Neutrophil (primary cell): ENCODE measurements at regions not wholly inside any gene's neighbourhood (a gene's known extent, or its start where the extent isn't known, plus 50 kb on each side); places are given as distances from the start of the nearest gene placed in this dataset.
"Not testable (repeated sequence)": the region's sequence is repeated elsewhere in the genome, so short reads cannot be mapped to it uniquely, and the experiment has no call there.

Experiments
- H3K27ac ChIP-seq: fragments of 200-600 bp; sonication (generic); 2 replicates; pipeline ENCODE4 v1.5.1; 2016; ENCODE audit warnings: mild to moderate bottlenecking, moderate library complexity
- H3K27me3 ChIP-seq: fragments of 200-600 bp; sonication (generic); 2 replicates; pipeline ENCODE4 v1.6.0; 2016; ENCODE audit warnings: mild to moderate bottlenecking
- H3K36me3 ChIP-seq: fragments of 200-600 bp; sonication (generic); 2 replicates; pipeline ENCODE4 v1.5.1; 2017
- H3K4me1 ChIP-seq, 2 experiments: fragments of 200-600 bp in 1 of 2; sonication (generic) in 1 of 2; 1 replicate in 1 of 2; 2 replicates in 1 of 2; pipeline versions ENCODE4 v1.5.1 to v1.6.1; 2013 to 2016; ENCODE audit warnings: low read depth in 1 of 2, low read length in 1 of 2, mild to moderate bottlenecking in 1 of 2, moderate library complexity in 1 of 2; ENCODE audit not compliant: control insufficient read depth in 1 of 2, insufficient read depth in 1 of 2
- H3K4me3 ChIP-seq, 2 experiments: fragments of 200-600 bp in 1 of 2; sonication (generic) in 1 of 2; 1 replicate in 1 of 2; 2 replicates in 1 of 2; pipeline ENCODE4 v1.5.1; 2013 to 2016; ENCODE audit warnings: low read depth in 1 of 2, low read length in 1 of 2, mild to moderate bottlenecking in 1 of 2, moderate library complexity in 1 of 2
- H3K9me3 ChIP-seq: fragments of 200-600 bp; sonication (generic); 2 replicates; pipeline ENCODE4 v1.5.1; 2016
- TF ChIP-seq, protein P1 (sequence below): fragments of 200-600 bp; sonication (generic); IDR thresholded peaks from 2 replicates; pipeline ENCODE4 v1.5.1; 2016; ENCODE audit warnings: antibody characterized with exemption

DNA sequence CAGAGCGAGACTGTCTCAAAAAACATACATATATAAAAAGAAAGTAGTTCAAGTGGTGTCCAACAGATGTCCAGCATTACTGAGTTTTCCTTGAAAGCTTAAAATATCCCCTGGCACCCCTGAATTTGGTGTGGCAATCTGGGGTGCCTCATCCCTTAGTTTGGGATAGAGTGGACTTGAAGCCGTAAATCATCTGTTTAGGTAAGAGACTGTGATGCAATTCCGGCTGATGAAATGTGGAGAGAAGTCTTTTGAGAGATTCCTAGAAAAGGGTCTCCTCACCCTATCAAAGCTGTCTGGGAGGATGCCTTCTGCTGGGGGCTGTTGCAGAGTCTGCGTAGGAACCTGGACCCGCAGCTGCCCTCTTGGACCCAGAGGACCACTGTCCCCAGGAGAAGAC is 408.0 kb downstream of the RPS24 start:
- Histone ChIP-seq H3K36me3 (no peaks in the 10 kb centered on the region), H3K4me3 (no peak overlapping the region)
- TF ChIP-seq, protein P1, sequence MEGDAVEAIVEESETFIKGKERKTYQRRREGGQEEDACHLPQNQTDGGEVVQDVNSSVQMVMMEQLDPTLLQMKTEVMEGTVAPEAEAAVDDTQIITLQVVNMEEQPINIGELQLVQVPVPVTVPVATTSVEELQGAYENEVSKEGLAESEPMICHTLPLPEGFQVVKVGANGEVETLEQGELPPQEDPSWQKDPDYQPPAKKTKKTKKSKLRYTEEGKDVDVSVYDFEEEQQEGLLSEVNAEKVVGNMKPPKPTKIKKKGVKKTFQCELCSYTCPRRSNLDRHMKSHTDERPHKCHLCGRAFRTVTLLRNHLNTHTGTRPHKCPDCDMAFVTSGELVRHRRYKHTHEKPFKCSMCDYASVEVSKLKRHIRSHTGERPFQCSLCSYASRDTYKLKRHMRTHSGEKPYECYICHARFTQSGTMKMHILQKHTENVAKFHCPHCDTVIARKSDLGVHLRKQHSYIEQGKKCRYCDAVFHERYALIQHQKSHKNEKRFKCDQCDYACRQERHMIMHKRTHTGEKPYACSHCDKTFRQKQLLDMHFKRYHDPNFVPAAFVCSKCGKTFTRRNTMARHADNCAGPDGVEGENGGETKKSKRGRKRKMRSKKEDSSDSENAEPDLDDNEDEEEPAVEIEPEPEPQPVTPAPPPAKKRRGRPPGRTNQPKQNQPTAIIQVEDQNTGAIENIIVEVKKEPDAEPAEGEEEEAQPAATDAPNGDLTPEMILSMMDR = no peak

DNA sequence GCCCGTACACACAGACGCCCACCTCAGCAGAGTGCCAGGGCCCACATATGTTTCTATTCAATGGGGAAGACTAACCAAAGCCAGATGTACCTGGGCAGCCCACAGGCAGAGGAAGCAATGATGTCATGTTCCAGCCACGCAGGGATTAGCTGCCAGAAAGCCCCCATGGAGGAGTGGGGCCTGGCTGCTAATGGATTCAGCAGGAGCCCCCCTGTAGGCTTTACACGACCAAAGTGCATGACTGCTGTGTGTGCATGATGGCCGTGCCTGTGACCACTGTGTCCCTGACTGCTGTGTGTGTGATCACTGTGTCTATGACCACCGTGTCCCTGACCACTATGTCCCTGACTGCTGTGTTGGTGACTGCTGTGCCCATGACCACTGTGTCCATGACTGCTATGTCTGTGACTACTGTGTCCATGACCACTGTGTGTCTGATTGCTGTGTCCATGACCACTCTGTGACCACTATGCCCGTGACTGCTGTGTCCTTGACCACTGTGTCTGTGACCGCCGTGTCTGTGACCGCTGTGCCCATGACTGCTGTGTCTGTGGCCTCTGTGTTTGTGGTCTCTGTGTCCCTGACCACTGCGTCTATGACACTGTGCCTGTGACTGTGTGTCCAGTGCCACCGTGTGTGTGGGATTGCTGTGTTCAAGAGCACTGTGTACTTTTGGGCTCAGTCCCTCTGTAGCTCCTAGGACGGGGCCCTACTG is 409.3 kb downstream of the RPS24 start:
- no peaks in the 10 kb centered on the region for H3K4me1 ChIP-seq
- no peak overlapping the region for H3K27ac ChIP-seq
- TF ChIP-seq, protein P1 = no peak
- no peak overlapping the region for H3K4me3 ChIP-seq
- H3K9me3 ChIP-seq = no peaks in the 10 kb centered on the region
- H3K36me3 ChIP-seq = no peaks in the 10 kb centered on the region
- peaks cover 5% of the 10 kb centered on the region for H3K27me3 ChIP-seq

More for the DNA sequence above, 408.0 kb downstream of the RPS24 start:
- H3K27me3 ChIP-seq = peaks cover 10% of the 10 kb centered on the region
- H3K27ac ChIP-seq = no peak overlapping the region
- no peaks in the 10 kb centered on the region for H3K4me1 ChIP-seq
- H3K9me3 ChIP-seq = no peaks in the 10 kb centered on the region

DNA sequence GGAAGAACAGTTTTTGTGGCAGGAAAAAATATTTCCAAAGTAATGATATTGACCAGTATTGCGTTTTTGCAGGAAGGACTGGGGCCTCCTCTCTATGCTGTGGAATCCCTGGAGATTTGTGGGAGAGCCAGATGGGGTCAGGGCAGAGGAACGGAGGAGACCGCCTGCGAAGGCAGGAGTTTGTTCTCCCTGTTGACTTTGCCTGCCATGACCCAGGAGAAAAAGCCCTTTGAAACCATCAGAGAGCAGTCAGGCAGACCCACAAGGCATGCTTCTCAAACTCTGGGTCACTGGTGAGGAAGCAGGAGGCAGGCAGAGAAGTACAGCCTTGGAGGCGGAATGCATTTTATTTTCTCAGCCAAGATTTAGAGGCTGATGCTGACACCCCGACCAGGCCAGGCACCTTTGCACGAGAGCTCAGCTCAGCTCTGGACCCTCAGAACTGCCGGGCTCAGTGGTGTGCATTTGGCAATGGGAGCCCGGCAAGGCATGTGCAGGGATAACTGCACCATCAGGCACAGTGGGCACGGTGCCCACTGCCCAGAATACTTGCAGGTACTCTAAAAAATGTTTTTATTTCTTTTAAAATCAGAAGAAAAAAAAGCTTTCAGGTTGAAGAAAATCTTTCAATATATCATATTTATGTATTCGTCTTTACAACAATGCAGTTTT is 410.4 kb downstream of the RPS24 start:
- H3K36me3 ChIP-seq = no peaks in the 10 kb centered on the region
- H3K4me3 ChIP-seq = no peak overlapping the region
- H3K27me3 ChIP-seq = peaks cover 5% of the 10 kb centered on the region
- TF ChIP-seq, protein P1 = no peak
- no peaks in the 10 kb centered on the region for H3K9me3 ChIP-seq
- H3K27ac ChIP-seq = no peak overlapping the region
- no peaks in the 10 kb centered on the region for H3K4me1 ChIP-seq

DNA sequence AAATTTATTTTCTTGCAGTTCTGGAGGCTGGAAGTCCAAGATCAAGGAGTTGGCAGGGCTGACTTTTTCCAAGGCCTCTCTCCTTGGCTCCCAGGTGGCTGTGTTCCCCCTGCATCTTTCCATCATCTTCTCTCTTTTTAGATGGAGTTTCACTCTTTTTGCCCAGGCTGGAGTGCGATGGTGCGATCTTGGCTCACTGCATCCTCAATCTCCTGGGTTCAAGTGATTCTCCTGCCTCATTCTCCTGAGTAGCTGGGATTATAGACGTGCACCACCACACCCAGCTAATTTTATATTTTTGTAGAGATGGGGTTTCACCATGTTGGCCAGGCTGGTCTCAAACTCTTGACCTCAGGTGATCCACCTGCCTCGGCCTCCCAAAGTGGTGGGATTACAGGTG is 411.1 kb downstream of the RPS24 start:
- H3K9me3 ChIP-seq, H3K27ac ChIP-seq, H3K4me1 ChIP-seq, H3K36me3 ChIP-seq, H3K27me3 ChIP-seq, H3K4me3 ChIP-seq: not testable (repeated sequence)

DNA sequence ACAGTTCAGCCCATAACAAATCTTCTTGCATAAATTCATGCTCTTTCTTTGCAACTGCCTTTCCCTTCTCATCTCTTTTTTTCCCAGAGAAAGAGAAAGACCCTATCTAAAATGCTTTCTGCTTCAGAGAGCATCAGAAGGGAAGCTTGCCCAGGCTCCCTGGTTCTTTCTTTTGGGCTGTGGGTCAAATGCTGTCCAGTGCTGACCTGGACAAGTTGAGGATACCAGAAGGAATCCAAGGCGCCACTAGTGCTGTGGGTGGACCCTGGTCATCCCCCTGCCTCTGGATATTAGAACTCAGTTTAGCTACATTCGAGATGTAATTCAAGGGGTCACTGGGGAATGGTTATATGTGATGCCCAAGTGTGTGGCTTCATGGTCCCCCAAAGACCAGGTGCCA is 411.6 kb downstream of the RPS24 start:
- Histone ChIP-seq H3K4me3 (no peak overlapping the region), H3K27ac (no peak overlapping the region), H3K4me1 (no peaks in the 10 kb centered on the region), H3K36me3 (no peaks in the 10 kb centered on the region), H3K9me3 (no peaks in the 10 kb centered on the region), H3K27me3 (peaks cover 5% of the 10 kb centered on the region)
- TF ChIP-seq, protein P1 = no peak

DNA sequence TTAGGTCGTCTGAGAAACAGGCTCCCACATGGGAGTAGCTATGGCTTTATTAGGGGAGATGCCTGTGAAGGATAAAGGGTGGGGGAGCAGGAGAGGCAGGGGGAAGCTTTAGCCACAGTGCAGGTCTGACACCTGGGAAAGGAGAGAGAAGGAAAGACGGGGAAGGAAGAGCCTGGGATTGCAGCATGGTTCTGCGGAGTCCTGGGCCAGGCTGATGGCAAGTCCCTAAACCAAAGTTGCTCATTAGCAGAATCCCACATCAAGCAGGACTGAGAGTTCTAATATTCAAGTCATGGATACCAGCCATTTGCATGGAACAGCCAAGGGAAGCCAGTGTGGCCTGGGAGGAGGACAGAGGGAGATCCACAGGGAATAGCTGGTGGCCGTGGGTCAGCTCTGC is 414.8 kb downstream of the RPS24 start:
- Histone ChIP-seq H3K4me1 (no peaks in the 10 kb centered on the region), H3K4me3 (no peak overlapping the region), H3K9me3 (no peaks in the 10 kb centered on the region), H3K36me3 (no peaks in the 10 kb centered on the region), H3K27ac (no peak overlapping the region), H3K27me3 (peaks cover 5% of the 10 kb centered on the region)
- TF ChIP-seq, protein P1 = no peak
